SK-N-SH (cell line): ENCODE measurements at regions not wholly inside any gene's neighbourhood (a gene's known extent, or its start where the extent isn't known, plus 50 kb on each side); places are given as distances from the start of the nearest gene placed in this dataset.

Source experiments
- CTCF ChIA-PET: fragments of 300-600, 350-600 bp; formaldehyde crosslinking; extraction: SDS; loops from one replicate; lab custom pipeline; 2021; lab: Yijun Ruan, JAX
- POLR2A ChIA-PET: fragments of 350-600 bp; sonication (Branson Sonifier 250); formaldehyde crosslinking; extraction: SDS; loops from one replicate; lab custom pipeline; 2020; ENCODE audit warnings: antibody characterized with exemption, inconsistent platforms; lab: Yijun Ruan, JAX
- DNase-seq: peaks from one replicate; pipeline ENCODE4 v3.0.0; 2012
- H2AFZ ChIP-seq: fragments of 200-600 bp; sonication (generic); 2 replicates; pipeline ENCODE4 v1.8.1; 2016; ENCODE audit warnings: antibody characterized with exemption, mild to moderate bottlenecking, low read depth
- H3F3A ChIP-seq: fragments of 200-600 bp; sonication (generic); replicated peaks from 2 replicates; pipeline ENCODE3; 2016; ENCODE audit warnings: antibody characterized with exemption, mild to moderate bottlenecking; ENCODE audit not compliant: insufficient read depth
- H3K27ac ChIP-seq, 2 experiments: fragments of 200-500 bp in 1 of 2; fragments of 200-600 bp in 1 of 2; sonication (Bioruptor generic) in 1 of 2; sonication (generic), shearing (Covaris generic) in 1 of 2; 2 replicates each; pipeline versions ENCODE4 v1.5.1 to v1.6.1; 2014 to 2016; ENCODE audit warnings: low read depth in 2 of 2, inconsistent platforms in 1 of 2, low read length in 1 of 2, mild to moderate bottlenecking in 1 of 2, mixed read lengths in 1 of 2
- H3K27me3 ChIP-seq: fragments of 200-600 bp; sonication (generic), shearing (Covaris generic); 2 replicates; pipeline ENCODE4 v1.6.1; 2016; ENCODE audit warnings: mixed run types; ENCODE audit not compliant: insufficient read depth
- H3K36me3 ChIP-seq, 2 experiments: fragments of 200-500 bp in 1 of 2; fragments of 200-600 bp in 1 of 2; sonication (Bioruptor generic) in 1 of 2; sonication (generic) in 1 of 2; replicated peaks in 1 of 2; 2 replicates each; pipeline versions ENCODE3 to v1.5.1; 2014 to 2016; ENCODE audit warnings: low read length in 1 of 2, mild to moderate bottlenecking in 1 of 2; ENCODE audit not compliant: insufficient read depth in 2 of 2, control insufficient read depth in 1 of 2
- H3K4me1 ChIP-seq, 2 experiments: fragments of 200-500 bp in 1 of 2; fragments of 200-600 bp in 1 of 2; sonication (Bioruptor generic) in 1 of 2; sonication (generic), shearing (Covaris generic) in 1 of 2; 2 replicates each; pipeline versions ENCODE4 v1.5.1 to v1.6.1; 2014 to 2016; ENCODE audit warnings: low read depth in 1 of 2, low read length in 1 of 2, mixed run types in 1 of 2; ENCODE audit not compliant: insufficient read depth in 2 of 2, control insufficient read depth in 1 of 2
- H3K4me2 ChIP-seq: fragments of 200-600 bp; sonication (generic), shearing (Covaris generic); 2 replicates; pipeline ENCODE4 v1.6.1; 2017; ENCODE audit warnings: mixed run types
- H3K4me3 ChIP-seq, 2 experiments: fragments of 200-500 bp in 1 of 2; fragments of 200-600 bp in 1 of 2; sonication (Bioruptor generic) in 1 of 2; sonication (generic), shearing (Covaris generic) in 1 of 2; 2 replicates each; pipeline versions ENCODE4 v1.5.1 to v1.8.1; 2014 to 2016; ENCODE audit warnings: low read depth in 2 of 2, inconsistent platforms in 1 of 2, low read length in 1 of 2, mild to moderate bottlenecking in 1 of 2, mixed read lengths in 1 of 2, moderate library complexity in 1 of 2
- H3K79me2 ChIP-seq: fragments of 200-600 bp; sonication (generic); 2 replicates; pipeline ENCODE4 v1.8.1; 2017; ENCODE audit warnings: mild to moderate bottlenecking; ENCODE audit not compliant: insufficient read depth
- H3K9ac ChIP-seq: fragments of 200-600 bp; sonication (generic); 2 replicates; pipeline ENCODE4 v1.6.1; 2017; ENCODE audit warnings: mixed run types
- H3K9me2 ChIP-seq: fragments of 200-600 bp; sonication (generic); 2 replicates; pipeline ENCODE4 v1.6.1; 2017; ENCODE audit warnings: mixed run types
- H3K9me3 ChIP-seq: fragments of 200-600 bp; sonication (generic); 2 replicates; pipeline ENCODE4 v1.6.1; 2017; ENCODE audit warnings: mixed run types, mild to moderate bottlenecking, moderate library complexity
- H4K20me1 ChIP-seq: fragments of 200-600 bp; sonication (generic); 2 replicates; pipeline ENCODE4 v1.6.1; 2017; ENCODE audit warnings: mild to moderate bottlenecking, mixed run types; ENCODE audit not compliant: insufficient read depth
- ELF1 ChIP-seq: IDR thresholded peaks from 2 replicates; pipeline ENCODE4 v1.4.0; 2012
- EZH2phosphoT487 ChIP-seq: fragments of 200-600 bp; sonication (generic); IDR thresholded peaks from 2 replicates; pipeline ENCODE4 v1.6.1; 2017; ENCODE audit warnings: low read depth, mixed run types, mild to moderate bottlenecking, antibody characterized with exemption, moderate library complexity, borderline replicate concordance
- FOSL2 ChIP-seq: IDR thresholded peaks from 2 replicates; pipeline ENCODE4 v1.4.0; 2012; ENCODE audit warnings: low read depth, mild to moderate bottlenecking, moderate library complexity, borderline replicate concordance
- GABPA ChIP-seq: IDR thresholded peaks from 2 replicates; pipeline ENCODE4 v1.4.0; 2012; ENCODE audit warnings: low read depth, mild to moderate bottlenecking
- RAD21 ChIP-seq: IDR thresholded peaks from 2 replicates; pipeline ENCODE4 v1.6.1; 2012; ENCODE audit warnings: mild to moderate bottlenecking, low read length
- RFX5 ChIP-seq: IDR thresholded peaks from 2 replicates; pipeline ENCODE4 v1.6.1; 2012; ENCODE audit warnings: mild to moderate bottlenecking, improper control_type of control experiment, low read length
- TAF1 ChIP-seq: IDR thresholded peaks from 2 replicates; pipeline ENCODE4 v1.6.1; 2012; ENCODE audit warnings: low read depth, mild to moderate bottlenecking, low read length, moderate library complexity, borderline replicate concordance
- YY1 ChIP-seq: IDR thresholded peaks from 2 replicates; pipeline ENCODE4 v1.4.0; 2012; ENCODE audit warnings: low read depth, mild to moderate bottlenecking
- WGBS: methylation state at CpG from one replicate; pipeline ENCODE4 v1.1.6; 2017; ENCODE audit warnings: low lambda C conversion rate; 5-methylcytosine and 5-hydroxymethylcytosine counted together
- TF ChIP-seq, protein P1 (sequence below): IDR thresholded peaks from 2 replicates; pipeline ENCODE4 v1.6.1; 2012; ENCODE audit warnings: mild to moderate bottlenecking, low read depth, low read length, moderate library complexity
- TF ChIP-seq, protein P2 (sequence below): IDR thresholded peaks from 2 replicates; pipeline ENCODE4 v1.4.0; 2012; ENCODE audit warnings: low read depth, borderline replicate concordance
- TF ChIP-seq, protein P3 (sequence below): IDR thresholded peaks from 2 replicates; pipeline ENCODE4 v1.4.0; 2012; ENCODE audit warnings: low read depth, borderline replicate concordance

DNA sequence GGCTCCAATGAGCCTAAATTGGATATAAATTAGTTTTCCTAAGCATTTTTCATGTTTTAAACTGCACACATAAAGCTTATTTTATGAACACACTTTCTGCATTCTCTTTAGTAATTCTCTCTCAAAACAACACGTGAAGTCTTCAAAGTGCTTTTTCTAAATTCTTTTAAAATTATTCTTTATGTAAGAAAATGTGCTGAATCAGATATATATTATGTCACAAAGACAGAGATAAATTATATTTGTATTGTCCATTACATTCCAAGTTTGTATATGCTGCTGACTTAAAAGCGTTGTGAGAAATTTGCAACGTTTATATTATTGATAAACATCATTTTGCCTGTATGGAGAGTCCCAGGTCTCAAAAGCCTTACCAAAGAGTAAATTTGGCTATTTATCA is 465.2 kb downstream of the BCAT1 start (continued):
- TF ChIP-seq, protein P1, sequence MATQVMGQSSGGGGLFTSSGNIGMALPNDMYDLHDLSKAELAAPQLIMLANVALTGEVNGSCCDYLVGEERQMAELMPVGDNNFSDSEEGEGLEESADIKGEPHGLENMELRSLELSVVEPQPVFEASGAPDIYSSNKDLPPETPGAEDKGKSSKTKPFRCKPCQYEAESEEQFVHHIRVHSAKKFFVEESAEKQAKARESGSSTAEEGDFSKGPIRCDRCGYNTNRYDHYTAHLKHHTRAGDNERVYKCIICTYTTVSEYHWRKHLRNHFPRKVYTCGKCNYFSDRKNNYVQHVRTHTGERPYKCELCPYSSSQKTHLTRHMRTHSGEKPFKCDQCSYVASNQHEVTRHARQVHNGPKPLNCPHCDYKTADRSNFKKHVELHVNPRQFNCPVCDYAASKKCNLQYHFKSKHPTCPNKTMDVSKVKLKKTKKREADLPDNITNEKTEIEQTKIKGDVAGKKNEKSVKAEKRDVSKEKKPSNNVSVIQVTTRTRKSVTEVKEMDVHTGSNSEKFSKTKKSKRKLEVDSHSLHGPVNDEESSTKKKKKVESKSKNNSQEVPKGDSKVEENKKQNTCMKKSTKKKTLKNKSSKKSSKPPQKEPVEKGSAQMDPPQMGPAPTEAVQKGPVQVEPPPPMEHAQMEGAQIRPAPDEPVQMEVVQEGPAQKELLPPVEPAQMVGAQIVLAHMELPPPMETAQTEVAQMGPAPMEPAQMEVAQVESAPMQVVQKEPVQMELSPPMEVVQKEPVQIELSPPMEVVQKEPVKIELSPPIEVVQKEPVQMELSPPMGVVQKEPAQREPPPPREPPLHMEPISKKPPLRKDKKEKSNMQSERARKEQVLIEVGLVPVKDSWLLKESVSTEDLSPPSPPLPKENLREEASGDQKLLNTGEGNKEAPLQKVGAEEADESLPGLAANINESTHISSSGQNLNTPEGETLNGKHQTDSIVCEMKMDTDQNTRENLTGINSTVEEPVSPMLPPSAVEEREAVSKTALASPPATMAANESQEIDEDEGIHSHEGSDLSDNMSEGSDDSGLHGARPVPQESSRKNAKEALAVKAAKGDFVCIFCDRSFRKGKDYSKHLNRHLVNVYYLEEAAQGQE: no peak
- TF ChIP-seq YY1: no peak
- TF ChIP-seq EZH2phosphoT487: no peak

DNA sequence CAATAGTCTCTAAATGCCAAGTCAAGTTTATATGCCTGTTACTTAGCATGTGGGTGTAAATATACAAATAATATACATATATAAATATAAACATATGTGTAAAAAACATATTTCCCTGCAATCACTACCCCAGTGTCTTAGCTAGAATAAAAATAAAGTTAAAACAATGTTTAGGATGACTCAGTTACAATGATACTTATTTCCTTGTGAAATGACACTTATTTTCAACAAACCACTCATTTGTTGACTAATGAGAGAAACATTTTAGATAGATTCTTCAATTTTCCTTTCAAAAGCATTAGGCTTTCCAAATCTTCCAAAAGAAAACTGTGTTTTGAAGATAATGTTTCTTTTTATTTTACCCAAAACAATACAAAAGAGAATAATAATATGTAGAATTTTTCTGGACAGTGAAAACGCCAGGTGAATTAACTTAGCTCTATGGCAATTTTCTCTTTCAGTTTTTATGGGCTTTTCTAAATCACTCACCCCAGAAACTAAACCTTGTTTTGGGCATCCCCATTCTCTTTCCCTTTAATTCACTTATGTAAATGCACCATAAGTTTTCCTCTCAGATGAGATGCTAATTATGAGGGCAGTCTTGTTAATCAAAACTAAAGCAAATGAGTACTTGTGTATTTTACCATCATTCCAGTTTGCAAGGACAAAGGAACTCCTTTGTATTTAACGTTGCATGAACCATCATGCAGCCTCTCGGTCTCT is 465.9 kb downstream of the BCAT1 start:
- Histone ChIP-seq H3K79me2 (no peaks in the 10 kb centered on the region), H3K4me2 (no peak overlapping the region), H2AFZ (no peak overlapping the region), H3K27me3 (no peaks in the 10 kb centered on the region), H4K20me1 (no peaks in the 10 kb centered on the region), H3K9me2 (no peaks in the 10 kb centered on the region), H3K9ac (no peak overlapping the region)
- CTCF ChIA-PET: no interaction called here
- TF ChIP-seq, protein P2, sequence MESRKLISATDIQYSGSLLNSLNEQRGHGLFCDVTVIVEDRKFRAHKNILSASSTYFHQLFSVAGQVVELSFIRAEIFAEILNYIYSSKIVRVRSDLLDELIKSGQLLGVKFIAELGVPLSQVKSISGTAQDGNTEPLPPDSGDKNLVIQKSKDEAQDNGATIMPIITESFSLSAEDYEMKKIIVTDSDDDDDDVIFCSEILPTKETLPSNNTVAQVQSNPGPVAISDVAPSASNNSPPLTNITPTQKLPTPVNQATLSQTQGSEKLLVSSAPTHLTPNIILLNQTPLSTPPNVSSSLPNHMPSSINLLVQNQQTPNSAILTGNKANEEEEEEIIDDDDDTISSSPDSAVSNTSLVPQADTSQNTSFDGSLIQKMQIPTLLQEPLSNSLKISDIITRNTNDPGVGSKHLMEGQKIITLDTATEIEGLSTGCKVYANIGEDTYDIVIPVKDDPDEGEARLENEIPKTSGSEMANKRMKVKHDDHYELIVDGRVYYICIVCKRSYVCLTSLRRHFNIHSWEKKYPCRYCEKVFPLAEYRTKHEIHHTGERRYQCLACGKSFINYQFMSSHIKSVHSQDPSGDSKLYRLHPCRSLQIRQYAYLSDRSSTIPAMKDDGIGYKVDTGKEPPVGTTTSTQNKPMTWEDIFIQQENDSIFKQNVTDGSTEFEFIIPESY: no peak
- TF ChIP-seq RFX5: no peak
- 0 out of 2 replicates have a peak, but pooled peaks have one; percentile 4 for TF ChIP-seq FOSL2
- TF ChIP-seq, all 33 proteins: peak for 1
- no peaks in the 10 kb centered on the region for H3F3A ChIP-seq
- no peaks in the 10 kb centered on the region for H3K36me3 ChIP-seq
- H3K9me3 ChIP-seq: no peaks in the 10 kb centered on the region
- 57% methylated on average over 3 of the region's 3 CpGs for WGBS
- no peak overlapping the region for H3K4me3 ChIP-seq
- no peak for DNase-seq
- no peaks in the 10 kb centered on the region; a peak in 1 of 4 replicates for H3K4me1 ChIP-seq
- POLR2A ChIA-PET: no interaction called here
- no peak overlapping the region for H3K27ac ChIP-seq

DNA sequence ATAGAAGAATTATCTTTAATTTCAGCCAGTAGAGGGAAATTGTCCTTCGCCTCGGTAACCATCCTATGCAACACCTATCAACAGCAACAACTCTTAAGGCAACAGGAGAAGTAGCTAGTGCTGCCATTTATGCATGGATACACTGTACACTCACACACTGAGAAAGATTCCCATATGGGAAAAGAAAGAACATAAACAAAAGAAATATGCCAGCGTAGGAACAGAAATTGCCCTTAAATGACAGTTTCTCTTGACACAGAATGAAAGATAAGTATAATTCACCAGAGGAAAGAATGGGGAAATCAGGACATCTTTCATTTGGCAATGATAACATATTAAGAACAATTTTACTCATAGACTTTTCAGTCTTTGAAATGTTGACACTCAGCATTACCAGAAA is 466.9 kb downstream of the BCAT1 start:
- Histone ChIP-seq H3K9ac (no peak overlapping the region), H3K27me3 (no peaks in the 10 kb centered on the region), H3K4me1 (no peaks in the 10 kb centered on the region; a peak in 1 of 4 replicates), H3K27ac (no peak overlapping the region), H3K4me3 (no peak overlapping the region), H3K9me3 (no peaks in the 10 kb centered on the region), H3K9me2 (no peaks in the 10 kb centered on the region), H3K79me2 (no peaks in the 10 kb centered on the region), H2AFZ (no peak overlapping the region), H4K20me1 (no peaks in the 10 kb centered on the region), H3K4me2 (no peak overlapping the region), H3F3A (no peaks in the 10 kb centered on the region), H3K36me3 (no peaks in the 10 kb centered on the region)
- POLR2A ChIA-PET: no interaction called here
- CTCF ChIA-PET: no interaction called here
- no peak for DNase-seq
- 91% methylated on average over 3 of the region's 3 CpGs for WGBS
- TF ChIP-seq TAF1 (no peak), GABPA (no peak), RAD21 (no peak), ELF1 (no peak), FOSL2 (no peak)
- TF ChIP-seq, protein P2: no peak
- TF ChIP-seq, protein P3, sequence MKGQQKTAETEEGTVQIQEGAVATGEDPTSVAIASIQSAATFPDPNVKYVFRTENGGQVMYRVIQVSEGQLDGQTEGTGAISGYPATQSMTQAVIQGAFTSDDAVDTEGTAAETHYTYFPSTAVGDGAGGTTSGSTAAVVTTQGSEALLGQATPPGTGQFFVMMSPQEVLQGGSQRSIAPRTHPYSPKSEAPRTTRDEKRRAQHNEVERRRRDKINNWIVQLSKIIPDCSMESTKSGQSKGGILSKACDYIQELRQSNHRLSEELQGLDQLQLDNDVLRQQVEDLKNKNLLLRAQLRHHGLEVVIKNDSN: no peak
- TF ChIP-seq, protein P1: no peak
